A673 (cell line): ENCODE measurements at regions not wholly inside any gene's neighbourhood (a gene's known extent, or its start where the extent isn't known, plus 50 kb on each side); places are given as distances from the start of the nearest gene placed in this dataset.

Experiments
- BruUV-seq: library from RNA; stranded (reverse); fragments of 400-500 nt; replicated peaks from 2 replicates; lab custom pipeline; 2021; lab: Mats Ljungman, UMichigan
- CTCF ChIA-PET: fragments of 300-600 bp; sonication (Branson Sonifier 250); formaldehyde crosslinking; loops from one replicate; lab custom pipeline; 2022; ENCODE audit warnings: antibody characterized with exemption; lab: Charles Lee
- POLR2A ChIA-PET: fragments of 300-600 bp; sonication (Branson Sonifier 250); formaldehyde crosslinking; loops from one replicate; lab custom pipeline; 2022; ENCODE audit warnings: antibody characterized with exemption; ENCODE audit not compliant: low non-redundant PET; lab: Charles Lee
- DNase-seq: peaks from one replicate; pipeline ENCODE4 v3.0.0-alpha.2; 2015; ENCODE audit warnings: low spot score
- H3K27ac ChIP-seq: fragments of 200-600 bp; sonication (generic); 2 replicates; pipeline ENCODE4 v1.5.1; 2016; ENCODE audit warnings: mixed run types, low read depth, mild to moderate bottlenecking, mixed read lengths, antibody characterized with exemption, low read length; ENCODE audit not compliant: poor library complexity, severe bottlenecking
- H3K27me3 ChIP-seq: fragments of 200-600 bp; sonication (generic); replicated peaks from 2 replicates; pipeline ENCODE4 v1.6.1; 2017; ENCODE audit warnings: mixed run types, low read depth, mild to moderate bottlenecking, mixed read lengths, antibody characterized with exemption, low read length; ENCODE audit not compliant: insufficient read depth, poor library complexity
- H3K36me3 ChIP-seq: fragments of 200-600 bp; sonication (generic); 2 replicates; pipeline ENCODE4 v1.6.1; 2016; ENCODE audit warnings: mixed run types, mild to moderate bottlenecking, mixed read lengths, antibody characterized with exemption, low read length; ENCODE audit not compliant: insufficient read depth, poor library complexity, severe bottlenecking
- H3K4me1 ChIP-seq: fragments of 200-600 bp; sonication (generic); 2 replicates; pipeline ENCODE4 v1.6.1; 2017; ENCODE audit warnings: mixed run types, mild to moderate bottlenecking, mixed read lengths, antibody characterized with exemption, low read length; ENCODE audit not compliant: insufficient read depth, poor library complexity, severe bottlenecking
- H3K4me3 ChIP-seq: fragments of 200-600 bp; sonication (generic); 2 replicates; pipeline ENCODE4 v1.5.1; 2016; ENCODE audit warnings: low read depth, mixed run types, mild to moderate bottlenecking, mixed read lengths, low read length; ENCODE audit not compliant: poor library complexity, severe bottlenecking
- H3K9me3 ChIP-seq: fragments of 200-600 bp; sonication (generic); 2 replicates; pipeline ENCODE4 v1.6.1; 2016; ENCODE audit warnings: mixed run types, low read depth, mild to moderate bottlenecking, mixed read lengths, antibody characterized with exemption, low read length; ENCODE audit not compliant: poor library complexity, severe bottlenecking
- EZH2 ChIP-seq: fragments of 200-600 bp; sonication (generic); IDR thresholded peaks from 2 replicates; pipeline ENCODE4 v1.6.1; 2017; ENCODE audit warnings: borderline replicate concordance, low read depth, mild to moderate bottlenecking, mixed read lengths, antibody characterized with exemption, low read length; ENCODE audit not compliant: poor library complexity, severe bottlenecking
- intact Hi-C: fragments of 100-400 bp; cut with micrococcal nuclease; formaldehyde crosslinking; loops from one replicate; pipeline ENCODE4 v1.10.0; 2022; ENCODE audit not compliant: unreplicated experiment
- TF ChIP-seq, protein P1 (sequence below): fragments of 300-800, 200-600 bp; sonication (generic); conservative IDR thresholded peaks from 2 replicates; pipeline ENCODE4 v1.5.1; 2017; ENCODE audit warnings: low read depth, mild to moderate bottlenecking, antibody characterized with exemption, low read length, moderate library complexity, mixed read lengths

DNA sequence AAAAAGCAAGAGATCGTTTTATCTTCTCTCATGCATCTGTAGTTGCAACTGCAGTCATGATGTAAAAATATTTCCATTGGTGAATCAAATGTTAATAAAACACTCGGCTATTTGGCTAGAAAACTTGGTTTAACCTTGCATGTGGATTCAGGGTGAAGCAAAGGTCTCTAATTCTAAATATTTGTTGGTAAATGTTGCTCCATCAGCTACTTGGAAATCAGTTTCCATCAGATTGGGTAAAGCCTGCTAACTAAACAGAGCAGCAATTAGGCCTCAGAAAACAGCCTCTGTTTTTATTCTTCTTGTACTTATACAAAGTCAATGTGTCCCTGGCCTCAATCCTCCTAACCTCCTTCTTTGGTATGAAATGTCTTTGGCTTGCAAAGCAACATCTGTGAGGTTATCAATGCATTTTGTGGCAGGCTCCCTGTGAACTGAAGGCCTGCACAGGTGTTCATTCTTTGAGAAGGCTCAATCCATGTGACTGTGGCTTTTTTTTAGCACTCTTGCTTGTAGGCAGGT, 312.3 kb downstream of the WDR72 start:
- no peak for TF ChIP-seq EZH2
- TF ChIP-seq, protein P1, sequence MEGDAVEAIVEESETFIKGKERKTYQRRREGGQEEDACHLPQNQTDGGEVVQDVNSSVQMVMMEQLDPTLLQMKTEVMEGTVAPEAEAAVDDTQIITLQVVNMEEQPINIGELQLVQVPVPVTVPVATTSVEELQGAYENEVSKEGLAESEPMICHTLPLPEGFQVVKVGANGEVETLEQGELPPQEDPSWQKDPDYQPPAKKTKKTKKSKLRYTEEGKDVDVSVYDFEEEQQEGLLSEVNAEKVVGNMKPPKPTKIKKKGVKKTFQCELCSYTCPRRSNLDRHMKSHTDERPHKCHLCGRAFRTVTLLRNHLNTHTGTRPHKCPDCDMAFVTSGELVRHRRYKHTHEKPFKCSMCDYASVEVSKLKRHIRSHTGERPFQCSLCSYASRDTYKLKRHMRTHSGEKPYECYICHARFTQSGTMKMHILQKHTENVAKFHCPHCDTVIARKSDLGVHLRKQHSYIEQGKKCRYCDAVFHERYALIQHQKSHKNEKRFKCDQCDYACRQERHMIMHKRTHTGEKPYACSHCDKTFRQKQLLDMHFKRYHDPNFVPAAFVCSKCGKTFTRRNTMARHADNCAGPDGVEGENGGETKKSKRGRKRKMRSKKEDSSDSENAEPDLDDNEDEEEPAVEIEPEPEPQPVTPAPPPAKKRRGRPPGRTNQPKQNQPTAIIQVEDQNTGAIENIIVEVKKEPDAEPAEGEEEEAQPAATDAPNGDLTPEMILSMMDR = no peak
- no TSS peak for BruUV-seq
- ChIA-PET POLR2A (no interaction called here), CTCF (no interaction called here)
- Histone ChIP-seq H3K4me3 (no peak overlapping the region), H3K27ac (no peak overlapping the region), H3K4me1 (no peaks in the 10 kb centered on the region), H3K9me3 (no peaks in the 10 kb centered on the region), H3K36me3 (no peaks in the 10 kb centered on the region), H3K27me3 (no peaks in the 10 kb centered on the region)
- intact Hi-C loops = no loop called here
- no peak for DNase-seq

DNA sequence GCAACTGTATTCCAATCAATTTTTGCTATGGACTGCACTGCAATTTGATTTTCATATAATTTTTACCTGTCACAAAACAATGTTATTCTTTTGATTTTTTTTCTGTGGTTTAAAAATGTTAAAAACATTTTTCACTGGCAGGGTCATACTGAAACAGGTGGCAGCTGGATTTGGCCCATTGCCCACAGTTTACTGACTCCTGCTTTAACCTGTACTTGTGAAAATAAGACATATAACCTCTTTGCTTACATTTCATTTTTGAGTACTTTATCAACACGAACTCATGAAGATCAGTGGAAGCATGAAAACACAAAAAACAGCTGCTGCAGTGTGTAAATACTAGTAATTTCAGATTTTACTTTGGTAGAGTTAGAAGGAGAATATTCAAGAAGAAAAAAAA, 313.1 kb downstream of the WDR72 start:
- no peaks in the 10 kb centered on the region for H3K4me1 ChIP-seq
- POLR2A ChIA-PET = no interaction called here
- H3K36me3 ChIP-seq = no peaks in the 10 kb centered on the region
- no peak for TF ChIP-seq EZH2
- TF ChIP-seq, protein P1 = no peak
- no TSS peak for BruUV-seq
- intact Hi-C loops = no loop called here
- no peak overlapping the region for H3K4me3 ChIP-seq
- H3K27ac ChIP-seq = no peak overlapping the region
- no peak for DNase-seq
- CTCF ChIA-PET = no interaction called here
- no peaks in the 10 kb centered on the region for H3K27me3 ChIP-seq
- no peaks in the 10 kb centered on the region for H3K9me3 ChIP-seq

DNA sequence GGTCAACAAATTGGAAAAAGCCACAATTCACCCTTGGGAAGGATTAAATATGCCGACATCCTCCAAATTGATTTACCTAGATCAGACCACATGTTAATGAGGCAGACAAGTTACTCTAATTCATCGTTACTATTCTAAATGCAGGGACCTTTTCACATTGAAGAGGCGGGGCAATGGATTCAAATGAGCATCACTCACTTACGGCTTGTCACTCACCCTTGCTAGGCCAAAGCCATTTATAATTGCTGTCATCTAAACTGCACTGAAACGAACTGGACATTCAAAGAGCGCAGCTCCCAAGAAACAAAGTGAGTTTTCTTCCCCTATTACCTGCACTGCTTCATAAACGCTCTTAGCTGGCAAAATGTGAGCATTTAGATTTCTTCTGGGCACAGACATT, 313.9 kb downstream of the WDR72 start:
- no peaks in the 10 kb centered on the region for H3K36me3 ChIP-seq
- H3K9me3 ChIP-seq = no peaks in the 10 kb centered on the region
- ChIA-PET CTCF (no interaction called here), POLR2A (no interaction called here)
- no peak overlapping the region for H3K27ac ChIP-seq
- H3K4me3 ChIP-seq = no peak overlapping the region
- intact Hi-C loops = no loop called here
- H3K27me3 ChIP-seq = no peaks in the 10 kb centered on the region
- TF ChIP-seq, protein P1 = no peak
- no peak for TF ChIP-seq EZH2
- H3K4me1 ChIP-seq = no peaks in the 10 kb centered on the region
- DNase-seq = no peak
- no TSS peak for BruUV-seq
